ENCODE measurements at regions not wholly inside any gene's neighbourhood (a gene's known extent, or its start where the extent isn't known, plus 50 kb on each side); places are given as distances from the start of the nearest gene placed in this dataset.

DNA sequence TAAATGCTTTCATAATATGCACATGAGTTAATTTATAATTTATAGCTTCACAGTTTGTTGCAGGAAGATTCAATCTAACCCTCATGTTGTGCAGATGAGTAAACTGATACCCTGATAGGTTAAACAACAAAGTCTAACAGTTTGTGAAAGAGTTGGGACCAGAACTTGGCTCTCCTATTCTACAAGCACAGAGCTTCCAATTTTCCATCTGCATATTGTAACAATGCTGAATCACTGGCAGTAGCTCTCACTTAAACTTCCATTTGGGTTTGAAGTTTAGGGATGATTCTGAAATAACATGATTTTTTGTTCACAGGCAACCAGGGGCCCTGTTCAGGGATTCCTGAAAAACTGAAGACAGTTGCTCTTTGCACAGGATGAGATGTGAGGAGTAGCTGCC is 179.3 kb downstream of the XPNPEP1 start:
- TF ChIP-seq, protein P1, sequence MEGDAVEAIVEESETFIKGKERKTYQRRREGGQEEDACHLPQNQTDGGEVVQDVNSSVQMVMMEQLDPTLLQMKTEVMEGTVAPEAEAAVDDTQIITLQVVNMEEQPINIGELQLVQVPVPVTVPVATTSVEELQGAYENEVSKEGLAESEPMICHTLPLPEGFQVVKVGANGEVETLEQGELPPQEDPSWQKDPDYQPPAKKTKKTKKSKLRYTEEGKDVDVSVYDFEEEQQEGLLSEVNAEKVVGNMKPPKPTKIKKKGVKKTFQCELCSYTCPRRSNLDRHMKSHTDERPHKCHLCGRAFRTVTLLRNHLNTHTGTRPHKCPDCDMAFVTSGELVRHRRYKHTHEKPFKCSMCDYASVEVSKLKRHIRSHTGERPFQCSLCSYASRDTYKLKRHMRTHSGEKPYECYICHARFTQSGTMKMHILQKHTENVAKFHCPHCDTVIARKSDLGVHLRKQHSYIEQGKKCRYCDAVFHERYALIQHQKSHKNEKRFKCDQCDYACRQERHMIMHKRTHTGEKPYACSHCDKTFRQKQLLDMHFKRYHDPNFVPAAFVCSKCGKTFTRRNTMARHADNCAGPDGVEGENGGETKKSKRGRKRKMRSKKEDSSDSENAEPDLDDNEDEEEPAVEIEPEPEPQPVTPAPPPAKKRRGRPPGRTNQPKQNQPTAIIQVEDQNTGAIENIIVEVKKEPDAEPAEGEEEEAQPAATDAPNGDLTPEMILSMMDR (conservative IDR thresholded peaks at IDR 0.05; ENCODE audit: low read depth, low read length), result no peak
- no peak for TF ChIP-seq FOS (IDR thresholded peaks at IDR 0.05; ENCODE audit: low read depth, low read length)
- no peak for TF ChIP-seq CEBPB (IDR thresholded peaks at IDR 0.05; ENCODE audit: low read depth, low read length)
- no peak for TF ChIP-seq RCOR1 (IDR thresholded peaks at IDR 0.05; ENCODE audit: insufficient replicate concordance, low read length)
- TF ChIP-seq MXI1 (IDR thresholded peaks at IDR 0.05; ENCODE audit: borderline replicate concordance, low read depth, low read length), result no peak
- TF ChIP-seq RFX5 (IDR thresholded peaks at IDR 0.05; ENCODE audit: low read depth, low read length), result no peak
- TF ChIP-seq MAFK (IDR thresholded peaks at IDR 0.05; ENCODE audit: low read depth, low read length), result no peak
- TF ChIP-seq RAD21 (IDR thresholded peaks at IDR 0.05; ENCODE audit: low read length), result no peak
- TF ChIP-seq SMC3 (IDR thresholded peaks at IDR 0.05; ENCODE audit: low read depth, low read length), result no peak
- no peak for TF ChIP-seq POLR2A (IDR thresholded peaks at IDR 0.05; ENCODE audit: low read depth, low read length)

Data from IMR-90 (cell line).